Kidney (tissue), 13 donors: ENCODE measurements at regions not wholly inside any gene's neighbourhood (a gene's known extent, or its start where the extent isn't known, plus 50 kb on each side); places are given as distances from the start of the nearest gene placed in this dataset.
A peak's percentile ranks its signal among the peaks of the same experiment; 100 is the strongest.

Source experiments
- DNase-seq, 5 donors: peaks; one replicate each; pipeline ENCODE4 v3.0.0-alpha.2; 2013 to 2020
- FAIRE-seq: peaks from 2 replicates; lab custom pipeline; 2012; peaks lifted over from hg19 to GRCh38; lab: Jason Lieb, UNC
- H3K27ac ChIP-seq, 2 donors: one replicate each; pipeline ENCODE4 v1.7.0; 2013; ENCODE audit warnings: low read depth in 2 of 2, low read length in 2 of 2, inconsistent platforms in 1 of 2
- H3K27me3 ChIP-seq: one replicate; pipeline ENCODE4 v1.7.1; 2013; ENCODE audit warnings: low read length, inconsistent platforms; ENCODE audit not compliant: control insufficient read depth, insufficient read depth
- H3K36me3 ChIP-seq, 3 donors: one replicate each; pipeline versions ENCODE4 v1.7.0 to v1.7.1; 2013; ENCODE audit warnings: low read length in 3 of 3, control low read depth in 1 of 3, inconsistent platforms in 1 of 3; ENCODE audit not compliant: insufficient read depth in 3 of 3, control insufficient read depth in 2 of 3
- H3K4me1 ChIP-seq, 3 donors: one replicate each; pipeline versions ENCODE4 v1.7.0 to v1.7.1; 2013; ENCODE audit warnings: low read length in 3 of 3, inconsistent platforms in 1 of 3, low read depth in 1 of 3; ENCODE audit not compliant: control insufficient read depth in 2 of 3, insufficient read depth in 2 of 3
- H3K4me3 ChIP-seq, 3 donors: one replicate each; pipeline versions ENCODE4 v1.7.0 to v1.8.1; 2013; ENCODE audit warnings: low read length in 3 of 3, control low read depth in 1 of 3, inconsistent platforms in 1 of 3
- H3K9ac ChIP-seq, 3 donors: one replicate each; pipeline versions ENCODE4 v1.7.0 to v1.7.1; 2013; ENCODE audit warnings: low read length in 3 of 3, control low read depth in 1 of 3, inconsistent platforms in 1 of 3
- H3K9me3 ChIP-seq, 3 donors: one replicate each; pipeline versions ENCODE4 v1.7.0 to v1.7.1; 2013; ENCODE audit warnings: low read length in 3 of 3, control low read depth in 1 of 3, inconsistent platforms in 1 of 3; ENCODE audit not compliant: control insufficient read depth in 2 of 3, insufficient read depth in 1 of 3
- CTCF ChIP-seq: IDR thresholded peaks from 3 replicates; pipeline ENCODE4 v1.5.1; 2012; ENCODE audit warnings: mild to moderate bottlenecking, moderate library complexity, borderline replicate concordance; ENCODE audit not compliant: insufficient read depth; ENCODE audit errors: extremely low read depth
- intact Hi-C: fragments of 100-400 bp; cut with DNase I; formaldehyde crosslinking; loops from one replicate; pipeline ENCODE4 v1.11.1; 2022
- donor health status: control.
- donor health status: control.
- donor health status: control.
- donor health status: control.
- donor health status: control.
- donor health status: DM: yes; HTN: yes; CAD: no.
- donor health status: Normal renal cell carcinoma (clear cell type).

GRCh38 chr5:99129768-99130501 is 201.1 kb upstream of the CHD1 start:
- TF ChIP-seq CTCF, result no peak
- Histone ChIP-seq H3K36me3 (no peaks in the 10 kb centered on the region), H3K4me1 (no peaks in the 10 kb centered on the region), H3K27me3 (no peaks in the 10 kb centered on the region), H3K4me3 (no peak overlapping the region), H3K9ac (no peak overlapping the region), H3K27ac (no peak overlapping the region), H3K9me3 (no peaks in the 10 kb centered on the region)
- FAIRE-seq, result no peak
- intact Hi-C loops, result no loop called here
- DNase-seq, result peak in 2 of 5 donors; percentile 30 to 31

GRCh38 chr5:99122976-99123375 is 194.2 kb upstream of the CHD1 start:
- intact Hi-C loops, result no loop called here
- H3K36me3 ChIP-seq, result no peaks in the 10 kb centered on the region
- H3K4me1 ChIP-seq, result no peaks in the 10 kb centered on the region
- no peak overlapping the region for H3K9ac ChIP-seq
- FAIRE-seq (no peak), DNase-seq (no peak)
- no peak overlapping the region for H3K4me3 ChIP-seq
- TF ChIP-seq CTCF, result no peak
- H3K27me3 ChIP-seq, result no peaks in the 10 kb centered on the region
- no peaks in the 10 kb centered on the region for H3K9me3 ChIP-seq
- no peak overlapping the region for H3K27ac ChIP-seq

- no peaks in the 10 kb centered on the region for H3K4me1 ChIP-seq
- intact Hi-C loops, result no loop called here
- H3K4me3 ChIP-seq, result no peak overlapping the region
- H3K27me3 ChIP-seq, result no peaks in the 10 kb centered on the region
- FAIRE-seq, result no peak
- DNase-seq, result no peak
- H3K9me3 ChIP-seq, result no peaks in the 10 kb centered on the region
- H3K27ac ChIP-seq, result no peak overlapping the region
- no peaks in the 10 kb centered on the region for H3K36me3 ChIP-seq
- no peak for TF ChIP-seq CTCF
- H3K9ac ChIP-seq, result no peak overlapping the region
Measured at GRCh38 chr5:99119326-99119725, 190.5 kb upstream of the CHD1 start.

- Histone ChIP-seq H3K4me1 (no peaks in the 10 kb centered on the region), H3K27me3 (no peaks in the 10 kb centered on the region), H3K9ac (no peak overlapping the region), H3K36me3 (no peaks in the 10 kb centered on the region), H3K27ac (no peak overlapping the region), H3K4me3 (no peak overlapping the region), H3K9me3 (no peaks in the 10 kb centered on the region)
- TF ChIP-seq CTCF, result no peak
- intact Hi-C loops, result no loop called here
- FAIRE-seq, result no peak
- no peak for DNase-seq
Measured at GRCh38 chr5:99116526-99116925, 187.7 kb upstream of the CHD1 start.
